GM19193 (cell line): ENCODE measurements at regions not wholly inside any gene's neighbourhood (a gene's known extent, or its start where the extent isn't known, plus 50 kb on each side); places are given as distances from the start of the nearest gene placed in this dataset.

ENCODE experiments used
- POLR2A ChIP-seq: IDR thresholded peaks from 4 replicates; pipeline ENCODE4 v1.6.1; 2011; ENCODE audit not compliant: insufficient read depth, insufficient read length; ENCODE audit errors: extremely low read depth

GRCh38 chr14:53409969-53410368, 256.8 kb upstream of the DDHD1 start:
- TF ChIP-seq POLR2A, result no peak

- no peak for TF ChIP-seq POLR2A
These were observed 256.2 kb upstream of the DDHD1 start for GRCh38 chr14:53409289-53409688.

DNA sequence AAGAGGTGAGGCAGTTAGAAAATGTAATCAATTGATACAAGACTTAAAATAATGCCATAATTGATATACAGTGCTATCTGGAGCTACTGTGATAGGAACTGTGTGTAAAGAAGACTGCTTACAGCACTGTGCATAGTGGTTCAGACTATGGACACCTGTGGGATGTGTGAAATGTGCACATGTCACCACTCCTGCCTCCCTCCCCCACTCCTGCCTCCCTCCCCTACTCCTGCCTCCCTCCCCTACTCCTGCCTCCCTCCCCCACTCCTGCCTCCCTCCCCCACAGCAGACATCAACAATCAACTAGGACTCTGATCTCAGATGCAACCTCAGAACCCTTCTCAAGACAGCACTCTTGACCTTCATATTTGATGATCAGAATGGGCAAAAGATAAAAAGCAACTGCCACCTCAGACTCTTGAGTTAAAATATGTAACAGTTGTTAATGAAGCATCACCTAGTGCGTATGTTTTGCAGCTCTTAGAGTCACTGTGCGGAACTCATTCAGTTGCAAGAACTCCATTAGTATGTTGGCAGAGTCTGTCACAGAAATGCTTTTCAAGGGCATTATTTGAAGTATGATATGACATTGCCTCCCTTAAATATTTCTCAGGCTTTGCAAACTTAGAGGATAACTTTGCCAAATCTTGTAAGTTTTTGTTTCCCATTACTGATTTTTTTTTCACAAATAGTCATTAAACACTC, 255.2 kb upstream of the DDHD1 start:
- TF ChIP-seq POLR2A, result no peak

DNA sequence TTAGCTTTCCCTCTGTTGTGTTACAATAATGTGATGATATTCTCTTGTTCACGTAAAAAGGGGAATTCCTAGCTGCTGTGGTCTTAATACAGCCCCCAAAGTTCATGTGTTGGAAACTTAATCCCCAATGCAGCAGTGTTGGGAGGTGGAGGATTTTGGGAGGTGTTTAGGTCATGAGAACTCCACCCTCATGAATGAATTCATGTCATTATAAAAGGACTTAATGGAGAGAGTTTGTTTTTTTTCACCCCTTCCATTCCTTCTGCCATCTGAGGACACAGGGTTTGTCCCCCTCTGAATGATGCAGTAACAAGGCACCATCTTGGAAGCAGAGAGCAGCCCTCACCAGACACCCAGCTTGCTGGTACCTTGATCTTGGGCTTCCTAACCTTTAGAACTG, 253.4 kb upstream of the DDHD1 start:
- no peak for TF ChIP-seq POLR2A

- no peak for TF ChIP-seq POLR2A
These were observed 248.5 kb upstream of the DDHD1 start for GRCh38 chr14:53401646-53402045.

GRCh38 chr14:53399057-53399456, 245.9 kb upstream of the DDHD1 start:
- TF ChIP-seq POLR2A, result no peak

DNA sequence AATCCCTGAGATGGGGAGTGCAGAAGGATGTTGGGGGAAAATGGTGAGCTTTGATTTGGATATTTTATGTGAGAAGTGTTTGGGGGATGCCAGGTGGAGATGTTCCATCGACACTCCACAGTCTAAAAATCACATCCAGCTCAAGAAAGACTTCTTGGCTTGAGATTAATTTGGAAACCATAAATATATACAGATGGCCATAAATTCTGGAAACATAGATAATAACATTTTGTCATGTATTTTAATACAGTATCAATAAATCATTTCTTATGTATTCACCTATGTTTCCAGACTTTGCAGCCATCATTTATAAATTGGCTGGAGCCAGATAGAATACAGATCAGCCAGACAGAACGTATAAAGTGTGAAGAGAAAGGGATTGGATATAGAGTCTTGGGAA, 245.5 kb upstream of the DDHD1 start:
- TF ChIP-seq POLR2A, result no peak

DNA sequence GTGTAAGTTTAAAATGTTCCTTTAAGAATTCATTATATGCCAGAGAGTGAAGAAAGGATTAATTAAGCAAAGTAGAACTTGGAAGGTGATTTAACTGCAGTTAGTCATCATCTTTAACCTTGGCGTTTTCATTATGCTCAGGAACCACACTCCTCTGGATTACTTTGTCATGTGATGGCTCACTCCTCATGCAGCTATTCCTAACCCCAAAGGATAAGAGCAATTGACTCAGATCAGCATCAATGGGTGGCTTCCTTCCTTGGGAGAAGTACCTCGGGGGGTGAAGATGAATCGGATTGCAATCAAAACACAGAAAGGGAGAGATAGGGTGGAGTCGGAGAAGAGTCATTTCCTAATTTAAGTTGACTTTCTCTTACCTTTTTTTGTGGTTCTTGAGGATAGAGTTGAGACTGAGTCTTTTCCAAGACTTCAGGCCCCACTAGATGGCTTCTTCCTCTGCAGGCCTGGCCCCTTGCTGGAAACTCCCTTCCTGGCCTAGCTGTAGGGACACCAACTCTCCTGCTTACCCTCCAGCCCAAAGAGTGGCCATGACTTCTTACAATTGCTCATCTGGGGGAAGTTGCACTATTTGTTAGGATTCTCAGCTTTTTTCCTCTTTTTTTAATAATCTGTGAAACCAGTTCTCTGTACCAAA, 238.6 kb upstream of the DDHD1 start:
- no peak for TF ChIP-seq POLR2A

GRCh38 chr14:53391156-53391555, 238.0 kb upstream of the DDHD1 start:
- TF ChIP-seq POLR2A, result no peak

DNA sequence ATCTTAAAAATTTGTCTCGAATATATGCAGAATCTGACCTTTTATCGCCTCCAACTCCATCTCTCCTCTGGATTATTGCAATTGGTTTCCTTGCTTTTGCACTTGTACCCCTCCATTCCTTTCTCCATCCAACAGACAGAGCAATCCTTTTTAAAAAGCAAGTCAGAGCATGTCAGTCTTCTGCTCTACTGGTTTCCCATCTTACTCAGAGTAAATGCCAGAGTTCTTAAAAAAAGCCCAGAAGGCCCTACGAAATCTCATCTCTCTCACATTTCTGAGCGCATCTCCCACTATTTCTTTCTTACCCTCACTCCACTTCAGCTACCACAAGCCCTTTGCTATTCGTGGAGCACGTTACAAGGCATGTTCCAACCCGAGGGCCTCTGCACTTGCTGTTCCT, 236.9 kb upstream of the DDHD1 start:
- no peak for TF ChIP-seq POLR2A

DNA sequence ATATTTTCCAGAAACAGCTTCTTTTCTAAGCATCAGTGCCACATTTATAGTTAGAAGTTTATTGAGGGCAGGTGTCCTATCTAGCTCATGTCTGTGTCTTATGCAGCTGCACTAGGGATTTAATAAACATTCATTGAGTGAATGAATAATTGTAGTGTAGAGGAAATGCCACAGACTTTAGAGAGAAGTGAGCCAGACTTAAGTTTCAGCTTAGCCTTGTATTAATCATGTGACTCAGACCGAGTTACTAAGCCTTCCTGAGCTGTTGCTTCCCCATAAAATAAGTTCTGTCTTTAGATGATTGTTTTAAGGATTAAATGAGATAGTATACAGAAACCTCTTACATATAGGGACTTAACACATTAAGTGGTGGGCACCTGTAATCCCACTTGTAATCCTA, 236.1 kb upstream of the DDHD1 start:
- no peak for TF ChIP-seq POLR2A

GRCh38 chr14:53386362-53386761, 233.2 kb upstream of the DDHD1 start:
- no peak for TF ChIP-seq POLR2A

GRCh38 chr14:53384536-53384935, 231.4 kb upstream of the DDHD1 start:
- TF ChIP-seq POLR2A, result no peak

DNA sequence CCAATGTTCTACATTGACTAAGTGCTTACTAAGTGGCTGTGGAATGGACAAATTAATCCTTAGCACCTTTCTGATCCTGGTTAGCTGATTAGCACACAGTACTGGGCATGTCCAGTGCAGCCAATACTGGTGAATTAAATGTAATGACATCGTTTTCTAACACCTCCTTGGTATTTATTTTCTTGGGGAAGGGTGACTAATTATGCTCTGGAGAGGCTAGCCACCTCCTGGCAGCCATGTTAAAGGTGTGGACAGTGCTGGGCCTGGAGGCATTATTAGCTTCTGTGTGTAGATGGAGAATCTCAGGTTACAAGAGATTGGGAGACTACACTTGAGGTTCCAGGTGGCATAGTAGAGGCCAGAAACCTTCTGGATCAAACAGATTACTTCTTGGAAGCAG, 230.9 kb upstream of the DDHD1 start:
- TF ChIP-seq POLR2A, result no peak

DNA sequence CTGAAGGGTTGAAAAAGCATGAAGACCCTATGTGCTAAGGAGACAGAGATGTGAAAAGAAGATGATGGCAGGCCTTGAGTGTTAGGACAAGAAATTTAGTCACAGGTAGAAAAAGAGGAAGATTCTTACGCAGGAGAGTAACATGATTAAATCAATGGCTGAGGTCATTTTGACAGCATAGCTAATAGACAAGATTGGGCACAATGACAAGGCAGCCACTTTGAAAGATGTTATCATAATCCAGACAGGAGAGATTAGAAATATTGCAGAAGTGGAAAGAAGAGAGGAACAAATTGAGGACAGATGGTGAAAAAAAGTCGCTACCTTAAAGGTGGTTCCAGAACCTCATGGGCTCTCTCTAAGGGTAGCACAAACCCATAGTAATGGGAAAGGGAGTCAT, 228.8 kb upstream of the DDHD1 start:
- no peak for TF ChIP-seq POLR2A

DNA sequence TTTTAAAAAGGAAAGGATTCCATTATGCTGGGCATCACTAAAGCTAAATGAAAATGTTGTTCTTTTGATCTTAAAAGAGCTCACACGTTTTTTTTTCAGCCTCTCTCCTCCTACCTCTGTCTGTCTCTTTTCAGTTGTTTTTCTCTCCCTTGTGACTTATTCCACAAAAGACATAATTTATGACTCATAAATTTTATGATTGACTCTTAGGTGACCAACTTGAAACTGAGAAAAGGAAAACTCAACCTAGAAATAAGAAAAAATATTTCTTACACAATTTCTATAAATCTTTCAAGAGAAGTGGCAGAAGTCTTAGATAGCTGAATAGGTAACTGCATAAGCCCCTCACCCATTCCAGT, 227.7 kb upstream of the DDHD1 start:
- no peak for TF ChIP-seq POLR2A
